Right lobe of liver (tissue), 6 donors: ENCODE measurements at regions not wholly inside any gene's neighbourhood (a gene's known extent, or its start where the extent isn't known, plus 50 kb on each side); places are given as distances from the start of the nearest gene placed in this dataset.

Experiments used
- ATAC-seq, 4 donors: fragments of 200-7000 bp; cut with Tn5 transposase; one replicate each; pipeline ENCODE4 v1.9.1; 2020; ENCODE audit warnings: mild to moderate bottlenecking in 4 of 4, moderate library complexity in 4 of 4
- DNase-seq, 3 donors: peaks; one replicate each; pipeline ENCODE4 v3.0.0-alpha.2; 2020
- H3K27ac ChIP-seq, 3 donors: fragments of 200-600 bp; one replicate each; pipeline ENCODE4 v1.8.0; 2022
- H3K27me3 ChIP-seq, 2 donors: fragments of 200-600 bp; one replicate each; pipeline ENCODE4 v1.8.0; 2022
- H3K36me3 ChIP-seq, 4 donors: fragments of 200-600 bp; sonication (generic) in 1 of 4; one replicate each; pipeline versions ENCODE4 v1.5.1 to v1.8.0; 2017 to 2022; ENCODE audit warnings: control low read depth in 1 of 4
- H3K4me1 ChIP-seq, 4 donors: fragments of 200-600 bp; sonication (generic) in 1 of 4; one replicate each; pipeline versions ENCODE4 v1.5.1 to v1.8.0; 2017 to 2022; ENCODE audit warnings: control low read depth in 1 of 4
- H3K4me3 ChIP-seq, 3 donors: fragments of 200-600 bp; one replicate each; pipeline ENCODE4 v1.8.0; 2022
- H3K9me3 ChIP-seq, 4 donors: fragments of 200-600 bp; sonication (generic) in 1 of 4; one replicate each; pipeline versions ENCODE4 v1.5.1 to v1.8.0; 2017 to 2022; ENCODE audit warnings: control low read depth in 1 of 4
- POLR2A ChIP-seq: fragments of 450-650 bp; IDR thresholded peaks from one replicate; pipeline ENCODE4 v1.6.1; 2017; ENCODE audit warnings: antibody characterized with exemption, mild to moderate bottlenecking
- WGBS: methylation state at CpG from one replicate; pipeline ENCODE4 v1.1.6; 2018; ENCODE audit warnings: low coverage, low lambda C conversion rate; ENCODE audit not compliant: insufficient coverage; ENCODE audit errors: missing lambda C conversion rate; 5-methylcytosine and 5-hydroxymethylcytosine counted together
- intact Hi-C, 2 donors: fragments of 100-400 bp; cut with DNase I; formaldehyde crosslinking; loops; one replicate each; pipeline versions ENCODE4 v1.11.2 to v1.14.1; 2022
- TF ChIP-seq, protein P1 (sequence below), 4 donors: fragments of 200-600 bp in 3 of 4; fragments of 450-650 bp in 1 of 4; IDR thresholded peaks; one replicate each; pipeline versions ENCODE4 v1.5.1 to v1.8.0; 2016 to 2022; ENCODE audit warnings: antibody characterized with exemption in 4 of 4, mild to moderate bottlenecking in 2 of 4
- donor health status: DM: no; HTN: yes; CAD: no.
- donor health status: DM: no; HTN: no; CAD: no.
- donor health status: DM: no; HTN: no; CAD: no.
- donor health status: DM: no; HTN: yes; CAD: no.
- donor health status: DM: no; HTN: yes; CAD: no.

- 79% methylated on average over 11 of the region's 23 CpGs for WGBS
- ATAC-seq = peak in 1 of 4 donors; percentile 23
- intact Hi-C loops = no loop called here
- H3K4me1 ChIP-seq = no peaks in the 10 kb centered on the region
- H3K4me3 ChIP-seq = no peak overlapping the region
- TF ChIP-seq, protein P1, sequence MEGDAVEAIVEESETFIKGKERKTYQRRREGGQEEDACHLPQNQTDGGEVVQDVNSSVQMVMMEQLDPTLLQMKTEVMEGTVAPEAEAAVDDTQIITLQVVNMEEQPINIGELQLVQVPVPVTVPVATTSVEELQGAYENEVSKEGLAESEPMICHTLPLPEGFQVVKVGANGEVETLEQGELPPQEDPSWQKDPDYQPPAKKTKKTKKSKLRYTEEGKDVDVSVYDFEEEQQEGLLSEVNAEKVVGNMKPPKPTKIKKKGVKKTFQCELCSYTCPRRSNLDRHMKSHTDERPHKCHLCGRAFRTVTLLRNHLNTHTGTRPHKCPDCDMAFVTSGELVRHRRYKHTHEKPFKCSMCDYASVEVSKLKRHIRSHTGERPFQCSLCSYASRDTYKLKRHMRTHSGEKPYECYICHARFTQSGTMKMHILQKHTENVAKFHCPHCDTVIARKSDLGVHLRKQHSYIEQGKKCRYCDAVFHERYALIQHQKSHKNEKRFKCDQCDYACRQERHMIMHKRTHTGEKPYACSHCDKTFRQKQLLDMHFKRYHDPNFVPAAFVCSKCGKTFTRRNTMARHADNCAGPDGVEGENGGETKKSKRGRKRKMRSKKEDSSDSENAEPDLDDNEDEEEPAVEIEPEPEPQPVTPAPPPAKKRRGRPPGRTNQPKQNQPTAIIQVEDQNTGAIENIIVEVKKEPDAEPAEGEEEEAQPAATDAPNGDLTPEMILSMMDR (IDR thresholded peaks at IDR 0.05) = no peak
- no peak for TF ChIP-seq POLR2A
- DNase-seq = peak in 2 of 3 donors; percentile 44 to 56
- H3K9me3 ChIP-seq = no peaks in the 10 kb centered on the region
- H3K36me3 ChIP-seq = no peaks in the 10 kb centered on the region
- no peak overlapping the region for H3K27ac ChIP-seq
- H3K27me3 ChIP-seq = no peaks in the 10 kb centered on the region
Observed at GRCh38 chr18:78753240-78753639, 226.4 kb upstream of the SALL3 start.

DNA sequence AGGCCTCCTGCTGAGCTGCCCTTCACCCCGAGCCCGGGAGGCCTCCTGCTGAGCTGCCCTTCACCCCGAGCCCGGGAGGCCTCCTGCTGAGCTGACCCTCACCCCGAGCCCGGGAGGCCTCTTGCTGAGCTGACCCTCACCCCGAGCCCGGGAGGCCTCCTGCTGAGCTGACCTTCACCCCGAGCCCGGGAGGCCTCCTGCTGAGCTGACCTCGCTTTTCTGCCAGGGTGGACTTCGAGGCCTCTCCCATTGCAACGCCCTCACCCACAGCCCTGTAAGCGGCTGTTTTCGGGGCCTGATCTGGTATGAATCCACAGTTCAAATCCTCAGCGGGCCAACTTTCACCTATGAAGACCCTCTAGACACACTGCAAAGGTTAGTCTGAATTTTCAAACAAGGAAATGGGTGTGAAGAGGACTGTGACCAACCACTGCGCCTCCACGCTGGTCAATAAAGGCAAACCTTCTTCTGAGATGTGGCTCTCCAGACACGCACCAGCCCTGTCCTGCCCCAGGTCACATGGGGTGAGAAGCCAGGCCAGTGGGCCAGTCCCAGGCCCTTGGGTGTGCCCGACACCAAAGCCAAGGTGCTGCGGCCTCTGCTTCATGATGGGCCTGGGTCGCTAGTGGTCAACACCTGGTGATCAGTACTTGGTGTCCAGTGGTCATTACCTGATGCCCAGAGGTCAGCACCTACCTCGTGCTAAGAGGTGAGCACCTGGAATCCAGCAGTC lies 225.1 kb upstream of the SALL3 start:
- WGBS = 93% methylated on average over 5 of the region's 23 CpGs
- intact Hi-C loops = no loop called here
- H3K36me3 ChIP-seq = no peaks in the 10 kb centered on the region
- H3K27ac ChIP-seq = no peak overlapping the region
- peak in 1 of 3 donors; percentile 27 for DNase-seq
- H3K9me3 ChIP-seq = no peaks in the 10 kb centered on the region
- H3K4me3 ChIP-seq = no peak overlapping the region
- no peaks in the 10 kb centered on the region for H3K4me1 ChIP-seq
- no peak for ATAC-seq
- TF ChIP-seq, protein P1 (IDR thresholded peaks at IDR 0.05) = no peak
- TF ChIP-seq POLR2A = no peak
- no peaks in the 10 kb centered on the region for H3K27me3 ChIP-seq

DNA sequence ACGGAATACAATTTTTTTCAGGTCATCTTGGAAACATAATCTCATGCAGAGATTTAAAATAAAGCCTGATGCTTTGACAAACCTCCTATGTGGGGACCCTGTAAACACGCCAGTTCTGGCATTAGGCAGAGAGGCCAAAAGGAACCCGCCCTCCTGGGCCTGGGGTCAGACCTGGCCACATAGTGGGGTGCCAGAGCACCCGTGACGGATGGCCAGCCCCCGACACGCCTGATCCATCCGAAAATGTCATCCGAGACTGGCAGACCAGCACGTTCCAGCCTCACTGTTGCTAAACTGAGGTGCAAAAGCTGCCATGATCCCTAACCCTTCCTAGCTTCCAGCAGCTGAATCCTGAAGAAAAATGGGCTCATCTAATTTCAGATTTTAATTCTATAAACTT lies 222.6 kb upstream of the SALL3 start:
- no peak overlapping the region for H3K4me3 ChIP-seq
- TF ChIP-seq, protein P1 (IDR thresholded peaks at IDR 0.05) = no peak
- no peak for TF ChIP-seq POLR2A
- intact Hi-C loops = no loop called here
- DNase-seq = peak in 1 of 3 donors; percentile 29
- no peaks in the 10 kb centered on the region for H3K9me3 ChIP-seq
- WGBS = 41% methylated on average over 9 of the region's 10 CpGs
- H3K4me1 ChIP-seq = no peaks in the 10 kb centered on the region
- H3K36me3 ChIP-seq = no peaks in the 10 kb centered on the region
- no peak for ATAC-seq
- H3K27me3 ChIP-seq = no peaks in the 10 kb centered on the region
- H3K27ac ChIP-seq = no peak overlapping the region

GRCh38 chr18:78758496-78758895 lies 221.1 kb upstream of the SALL3 start:
- TF ChIP-seq, protein P1 (IDR thresholded peaks at IDR 0.05) = no peak
- TF ChIP-seq POLR2A = no peak
- ATAC-seq (no peak), DNase-seq (no peak)
- no peaks in the 10 kb centered on the region for H3K9me3 ChIP-seq
- H3K27me3 ChIP-seq = no peaks in the 10 kb centered on the region
- no peaks in the 10 kb centered on the region for H3K4me1 ChIP-seq
- no peak overlapping the region for H3K4me3 ChIP-seq
- no peak overlapping the region for H3K27ac ChIP-seq
- WGBS = 56% methylated on average over 9 of the region's 9 CpGs
- H3K36me3 ChIP-seq = no peaks in the 10 kb centered on the region
- intact Hi-C loops = no loop called here
